ENCODE measurements at regions not wholly inside any gene's neighbourhood (a gene's known extent, or its start where the extent isn't known, plus 50 kb on each side); places are given as distances from the start of the nearest gene placed in this dataset.
A peak's percentile ranks its signal among the peaks of the same experiment; 100 is the strongest.

DNA sequence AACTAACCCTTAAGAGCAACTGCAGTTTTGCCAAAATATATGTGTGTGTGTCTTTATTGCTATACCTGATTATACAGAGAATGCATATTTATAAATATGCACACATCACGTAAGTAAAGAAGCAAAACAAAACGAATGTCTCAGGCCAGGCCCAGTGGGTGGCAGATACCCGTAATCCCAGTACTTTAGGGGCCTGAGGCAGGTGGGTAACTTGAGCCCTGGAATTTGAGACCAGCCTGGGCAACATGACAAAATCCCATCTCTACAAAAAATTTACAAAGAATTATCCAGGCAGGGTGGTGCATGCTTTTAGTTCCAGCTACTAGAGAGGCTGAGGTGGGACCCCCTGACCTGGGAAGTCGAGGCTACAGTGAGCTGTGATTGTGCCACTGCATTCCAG is 745.3 kb downstream of the SATB2 start:
- no peak overlapping the region for H3K9ac ChIP-seq (ENCODE audit: low read depth, low read length, poor library complexity)
- H3K36me3 ChIP-seq (replicated peaks in 1 of 2; ENCODE audit: control insufficient read depth in 2 of 2, insufficient read depth in 2 of 2, low read length in 2 of 2) = no peaks in the 10 kb centered on the region
- H3K23ac ChIP-seq (ENCODE audit: low read depth, low read length, poor library complexity) = no peak overlapping the region
- no peak for DNase-seq (ENCODE audit: low spot score)
- no peak overlapping the region for H4K8ac ChIP-seq (ENCODE audit: low read depth, low read length)
- no peak overlapping the region for H2BK5ac ChIP-seq (ENCODE audit: low read length)
- H3K4me2 ChIP-seq (ENCODE audit: insufficient read depth, low read length, poor library complexity, severe bottlenecking) = no peak overlapping the region
- no peak overlapping the region for H2BK15ac ChIP-seq (ENCODE audit: low read length)
- no peaks in the 10 kb centered on the region for H3K4me1 ChIP-seq (ENCODE audit: control insufficient read depth in 2 of 2, insufficient read depth in 1 of 2, low read depth in 1 of 2, low read length in 2 of 2)
- H2BK12ac ChIP-seq (ENCODE audit: low read length) = no peak overlapping the region
- no peak overlapping the region for H2AFZ ChIP-seq (ENCODE audit: low read length)
- peaks cover 0 to 3% of the 10 kb centered on the region in 2 donors for H3K9me3 ChIP-seq (replicated peaks in 1 of 2; ENCODE audit: control insufficient read depth in 2 of 2, insufficient read depth in 1 of 2, low read depth in 1 of 2, low read length in 2 of 2)
- H3K79me1 ChIP-seq (ENCODE audit: low read depth, low read length) = no peaks in the 10 kb centered on the region
- WGBS, 2 donors (ENCODE audit: extremely low coverage in 2 of 2, insufficient read length in 2 of 2, insufficient replicate concordance in 1 of 2) = no CpG with 5 or more reads among the region's 4 CpGs
- no peak overlapping the region for H2BK120ac ChIP-seq (ENCODE audit: low read depth, low read length)
- no peaks in the 10 kb centered on the region for H3K27me3 ChIP-seq (ENCODE audit: control insufficient read depth in 3 of 3, insufficient read depth in 3 of 3, low read depth in 1 of 3, low read length in 3 of 3)
- no peak overlapping the region for H4K91ac ChIP-seq (ENCODE audit: low read depth, low read length, poor library complexity)
- H3K4me3 ChIP-seq (ENCODE audit: low read length in 2 of 2) = no peak overlapping the region
- no peak overlapping the region for H3K14ac ChIP-seq (ENCODE audit: low read length)
- no peak overlapping the region for H3K27ac ChIP-seq (replicated peaks; ENCODE audit: low read length)
- no peak overlapping the region for H3K18ac ChIP-seq (ENCODE audit: low read length)
- H2AK5ac ChIP-seq (ENCODE audit: low read depth, low read length) = no peak overlapping the region
- H3K4ac ChIP-seq (ENCODE audit: low read length) = no peak overlapping the region

GRCh38 chr2:198711484-198711883 is 746.3 kb downstream of the SATB2 start:
- H3K4me3 ChIP-seq (ENCODE audit: low read length in 2 of 2) = no peak overlapping the region

GRCh38 chr2:198710562-198710961 is 747.2 kb downstream of the SATB2 start:
- H3K27ac ChIP-seq (replicated peaks; ENCODE audit: low read length) = no peak overlapping the region
- H2BK12ac ChIP-seq (ENCODE audit: low read length) = no peak overlapping the region
- H3K18ac ChIP-seq (ENCODE audit: low read length) = no peak overlapping the region
- no peak overlapping the region for H3K4me3 ChIP-seq (ENCODE audit: low read length in 2 of 2)
- no peak overlapping the region for H3K14ac ChIP-seq (ENCODE audit: low read length)
- H3K4ac ChIP-seq (ENCODE audit: low read length) = no peak overlapping the region
- H4K91ac ChIP-seq (ENCODE audit: low read depth, low read length, poor library complexity) = no peak overlapping the region
- H4K8ac ChIP-seq (ENCODE audit: low read depth, low read length) = no peak overlapping the region
- no peak overlapping the region for H3K23ac ChIP-seq (ENCODE audit: low read depth, low read length, poor library complexity)
- no CpG with 5 or more reads among the region's 1 CpG for WGBS, 2 donors (ENCODE audit: extremely low coverage in 2 of 2, insufficient read length in 2 of 2, insufficient replicate concordance in 1 of 2)
- no peak for DNase-seq (ENCODE audit: low spot score)
- no peaks in the 10 kb centered on the region for H3K36me3 ChIP-seq (replicated peaks in 1 of 2; ENCODE audit: control insufficient read depth in 2 of 2, insufficient read depth in 2 of 2, low read length in 2 of 2)
- no peak overlapping the region for H2AK5ac ChIP-seq (ENCODE audit: low read depth, low read length)
- no peak overlapping the region for H2BK5ac ChIP-seq (ENCODE audit: low read length)
- no peak overlapping the region for H3K9ac ChIP-seq (ENCODE audit: low read depth, low read length, poor library complexity)
- no peak overlapping the region for H2BK120ac ChIP-seq (ENCODE audit: low read depth, low read length)
- H2AFZ ChIP-seq (ENCODE audit: low read length) = no peak overlapping the region
- no peaks in the 10 kb centered on the region for H3K4me1 ChIP-seq (ENCODE audit: control insufficient read depth in 2 of 2, insufficient read depth in 1 of 2, low read depth in 1 of 2, low read length in 2 of 2)
- H2BK15ac ChIP-seq (ENCODE audit: low read length) = no peak overlapping the region
- peaks cover 0 to 3% of the 10 kb centered on the region in 2 donors for H3K9me3 ChIP-seq (replicated peaks in 1 of 2; ENCODE audit: control insufficient read depth in 2 of 2, insufficient read depth in 1 of 2, low read depth in 1 of 2, low read length in 2 of 2)
- H3K27me3 ChIP-seq (ENCODE audit: control insufficient read depth in 3 of 3, insufficient read depth in 3 of 3, low read depth in 1 of 3, low read length in 3 of 3) = no peaks in the 10 kb centered on the region
- H3K79me1 ChIP-seq (ENCODE audit: low read depth, low read length) = no peaks in the 10 kb centered on the region
- H3K4me2 ChIP-seq (ENCODE audit: insufficient read depth, low read length, poor library complexity, severe bottlenecking) = no peak overlapping the region

More at GRCh38 chr2:198711484-198711883, 746.3 kb downstream of the SATB2 start:
- no peak for DNase-seq (ENCODE audit: low spot score)
- Histone ChIP-seq H2BK15ac (ENCODE audit: low read length) (no peak overlapping the region), H3K27ac (replicated peaks; ENCODE audit: low read length) (no peak overlapping the region), H2BK12ac (ENCODE audit: low read length) (no peak overlapping the region), H4K8ac (ENCODE audit: low read depth, low read length) (no peak overlapping the region), H3K4me2 (ENCODE audit: insufficient read depth, low read length, poor library complexity, severe bottlenecking) (no peak overlapping the region), H4K91ac (ENCODE audit: low read depth, low read length, poor library complexity) (no peak overlapping the region), H3K14ac (ENCODE audit: low read length) (no peak overlapping the region), H3K27me3 (ENCODE audit: control insufficient read depth in 3 of 3, insufficient read depth in 3 of 3, low read depth in 1 of 3, low read length in 3 of 3) (no peaks in the 10 kb centered on the region), H3K4ac (ENCODE audit: low read length) (no peak overlapping the region), H2BK5ac (ENCODE audit: low read length) (no peak overlapping the region), H2AFZ (ENCODE audit: low read length) (peak overlapping the region; percentile 15), H3K18ac (ENCODE audit: low read length) (no peak overlapping the region), H3K79me1 (ENCODE audit: low read depth, low read length) (no peaks in the 10 kb centered on the region), H2AK5ac (ENCODE audit: low read depth, low read length) (no peak overlapping the region), H3K9me3 (replicated peaks in 1 of 2; ENCODE audit: control insufficient read depth in 2 of 2, insufficient read depth in 1 of 2, low read depth in 1 of 2, low read length in 2 of 2) (peaks cover 0 to 3% of the 10 kb centered on the region in 2 donors), H2BK120ac (ENCODE audit: low read depth, low read length) (no peak overlapping the region), H3K36me3 (replicated peaks in 1 of 2; ENCODE audit: control insufficient read depth in 2 of 2, insufficient read depth in 2 of 2, low read length in 2 of 2) (no peaks in the 10 kb centered on the region), H3K4me1 (ENCODE audit: control insufficient read depth in 2 of 2, insufficient read depth in 1 of 2, low read depth in 1 of 2, low read length in 2 of 2) (no peaks in the 10 kb centered on the region), H3K23ac (ENCODE audit: low read depth, low read length, poor library complexity) (no peak overlapping the region), H3K9ac (ENCODE audit: low read depth, low read length, poor library complexity) (no peak overlapping the region)

DNA sequence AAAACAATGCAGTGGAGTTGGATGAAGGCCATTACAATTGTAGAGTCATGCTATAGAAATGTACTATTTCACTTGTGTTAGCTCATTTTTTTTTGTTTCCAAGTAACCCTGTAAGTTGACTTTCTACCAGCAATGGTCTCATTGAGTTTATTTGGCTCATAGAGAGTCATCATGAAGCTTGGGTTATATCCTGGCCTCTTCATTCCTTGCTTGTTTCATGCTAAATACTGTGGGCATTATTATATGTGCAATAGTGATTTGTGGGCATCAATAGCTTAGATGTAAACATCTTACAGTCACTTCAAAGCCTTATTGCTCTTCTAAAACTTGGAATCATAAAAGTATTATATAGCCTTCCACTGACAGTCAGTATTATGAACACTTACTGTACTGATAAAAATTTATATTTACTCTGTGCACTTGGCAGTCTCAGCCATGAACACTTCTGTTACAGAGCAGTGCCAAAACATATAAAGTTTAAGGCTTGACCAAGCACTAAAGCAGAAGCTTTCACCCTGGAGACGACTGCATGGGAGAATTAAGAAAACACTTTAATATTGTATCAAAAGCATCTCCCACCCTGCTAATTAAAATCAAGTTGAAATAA is 751.2 kb downstream of the SATB2 start:
- Histone ChIP-seq H3K27ac (replicated peaks; ENCODE audit: low read length) (no peak overlapping the region), H3K4ac (ENCODE audit: low read length) (no peak overlapping the region), H4K91ac (ENCODE audit: low read depth, low read length, poor library complexity) (no peak overlapping the region), H3K23ac (ENCODE audit: low read depth, low read length, poor library complexity) (no peak overlapping the region), H2BK120ac (ENCODE audit: low read depth, low read length) (no peak overlapping the region), H3K4me3 (ENCODE audit: low read length in 2 of 2) (no peak overlapping the region), H3K9ac (ENCODE audit: low read depth, low read length, poor library complexity) (no peak overlapping the region), H3K36me3 (replicated peaks in 1 of 2; ENCODE audit: control insufficient read depth in 2 of 2, insufficient read depth in 2 of 2, low read length in 2 of 2) (no peaks in the 10 kb centered on the region), H3K4me1 (ENCODE audit: control insufficient read depth in 2 of 2, insufficient read depth in 1 of 2, low read depth in 1 of 2, low read length in 2 of 2) (peaks cover 0 to 13% of the 10 kb centered on the region in 2 donors), H2BK5ac (ENCODE audit: low read length) (no peak overlapping the region), H2BK15ac (ENCODE audit: low read length) (no peak overlapping the region), H3K9me3 (replicated peaks in 1 of 2; ENCODE audit: control insufficient read depth in 2 of 2, insufficient read depth in 1 of 2, low read depth in 1 of 2, low read length in 2 of 2) (peaks cover 0 to 3% of the 10 kb centered on the region in 2 donors), H2AK5ac (ENCODE audit: low read depth, low read length) (no peak overlapping the region), H3K27me3 (ENCODE audit: control insufficient read depth in 3 of 3, insufficient read depth in 3 of 3, low read depth in 1 of 3, low read length in 3 of 3) (no peaks in the 10 kb centered on the region), H2AFZ (ENCODE audit: low read length) (no peak overlapping the region), H2BK12ac (ENCODE audit: low read length) (no peak overlapping the region), H3K4me2 (ENCODE audit: insufficient read depth, low read length, poor library complexity, severe bottlenecking) (no peak overlapping the region), H3K79me1 (ENCODE audit: low read depth, low read length) (no peaks in the 10 kb centered on the region), H3K14ac (ENCODE audit: low read length) (no peak overlapping the region), H3K18ac (ENCODE audit: low read length) (no peak overlapping the region), H4K8ac (ENCODE audit: low read depth, low read length) (no peak overlapping the region)
- no CpG with 5 or more reads among the region's 1 CpG for WGBS, 2 donors (ENCODE audit: extremely low coverage in 2 of 2, insufficient read length in 2 of 2, insufficient replicate concordance in 1 of 2)
- no peak for DNase-seq (ENCODE audit: low spot score)
